CD4-positive, alpha-beta T cell treated with Interleukin-21 for 1 hour (primary cell): ENCODE measurements at regions not wholly inside any gene's neighbourhood (a gene's known extent, or its start where the extent isn't known, plus 50 kb on each side); places are given as distances from the start of the nearest gene placed in this dataset.
"Not testable (repeated sequence)": the region's sequence is repeated elsewhere in the genome, so short reads cannot be mapped to it uniquely, and the experiment has no call there.

Source experiments
- DNase-seq: peaks from one replicate; pipeline ENCODE4 v3.0.0-alpha.2; 2020

DNA sequence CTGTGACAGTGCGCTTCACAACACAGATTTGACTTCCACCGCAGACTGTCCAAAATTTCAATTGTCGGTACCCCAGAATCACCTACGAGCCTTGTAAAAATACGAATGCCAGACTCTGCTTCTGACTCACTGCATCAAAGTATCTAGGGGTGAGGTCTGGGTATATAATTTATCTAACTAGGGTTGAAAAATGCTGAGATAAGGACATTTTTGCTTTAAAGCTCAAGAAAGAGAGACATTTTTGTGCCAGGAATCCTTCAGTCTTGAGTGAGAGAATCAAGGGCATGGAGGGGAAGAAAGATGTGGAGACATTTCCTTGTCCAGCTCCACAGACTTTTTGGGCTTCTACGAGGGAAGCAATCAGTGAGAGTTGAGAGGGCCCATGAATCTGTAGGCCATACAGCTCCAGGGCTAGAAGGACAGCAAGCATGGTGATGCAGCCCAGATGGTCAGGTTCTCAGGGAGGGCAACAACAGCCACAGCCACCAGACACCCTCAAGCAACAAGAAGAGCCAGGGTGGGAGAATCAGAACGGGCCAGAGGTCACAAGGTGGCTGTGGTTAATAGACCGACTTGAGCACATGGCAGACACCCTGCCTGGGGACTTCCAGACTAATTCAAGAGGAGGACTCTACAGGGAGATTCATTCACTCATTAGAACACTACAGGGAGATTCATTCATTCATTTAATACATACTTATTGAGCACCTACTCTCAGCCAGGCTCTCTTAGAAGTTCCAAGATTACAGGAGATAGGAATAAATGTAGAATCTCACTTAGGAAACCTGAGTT, 211.1 kb upstream of the PRDM1 start:
- DNase-seq: no peak

DNA sequence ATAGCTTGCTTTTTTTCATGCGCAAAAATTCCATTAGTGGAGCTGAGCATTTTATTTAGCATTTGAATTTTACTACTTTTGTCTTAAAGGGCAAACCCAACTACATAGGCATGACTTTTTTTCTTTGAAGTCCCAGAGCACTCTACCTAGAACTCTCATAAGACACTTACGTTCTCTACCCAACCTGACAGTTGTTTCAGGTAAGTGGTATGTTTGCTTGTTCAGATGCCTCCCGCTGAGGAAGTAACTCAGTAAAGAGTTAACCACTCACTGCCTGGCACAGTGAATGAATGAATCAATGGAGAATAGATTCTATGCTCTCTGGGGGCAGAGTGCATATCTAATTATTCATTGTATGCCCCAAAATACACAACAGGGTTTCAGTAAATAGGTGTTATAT, 212.3 kb upstream of the PRDM1 start:
- no peak for DNase-seq

DNA sequence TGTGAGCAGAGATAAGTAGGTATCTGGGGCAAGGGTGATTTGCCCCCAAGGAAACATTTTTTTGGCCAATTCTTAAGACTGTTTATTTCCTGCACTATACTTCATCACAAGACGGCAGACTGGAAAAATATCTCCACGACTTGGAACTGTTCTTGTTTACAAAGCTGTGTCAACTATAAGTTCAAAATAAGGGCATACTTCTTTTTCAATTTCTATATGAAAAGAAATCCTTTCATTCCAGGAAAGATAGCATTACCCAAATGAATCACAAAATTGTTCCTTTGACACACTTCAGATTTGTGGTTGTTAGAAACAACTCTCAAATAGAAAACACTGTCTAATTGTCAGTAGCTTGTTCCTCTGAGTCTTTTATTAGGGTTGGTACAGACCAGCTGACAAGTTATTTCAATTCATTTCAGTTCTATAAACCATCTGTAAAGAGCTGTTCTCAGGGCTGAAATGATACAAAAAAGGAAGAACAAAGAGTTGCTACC, 212.9 kb upstream of the PRDM1 start:
- DNase-seq: no peak

DNA sequence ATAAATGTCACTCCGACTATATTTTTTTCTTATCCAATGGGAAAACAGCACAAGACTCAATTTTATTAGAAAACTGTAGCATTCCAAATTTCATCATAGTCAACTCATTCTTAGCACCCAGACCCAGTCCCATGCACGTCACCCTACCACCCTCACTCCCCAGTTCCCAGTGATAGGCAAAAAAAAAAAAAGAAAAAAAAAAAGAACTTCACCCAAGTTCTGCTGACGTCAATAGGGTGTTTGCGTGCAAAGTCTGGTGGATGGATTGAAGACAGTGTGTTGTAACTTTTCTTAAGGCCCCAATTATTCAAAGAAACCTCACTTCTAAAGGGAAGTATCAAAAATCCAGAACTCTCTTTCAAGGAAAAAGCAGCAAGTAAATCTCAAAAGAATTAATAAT, 213.9 kb upstream of the PRDM1 start:
- DNase-seq: no peak

DNA sequence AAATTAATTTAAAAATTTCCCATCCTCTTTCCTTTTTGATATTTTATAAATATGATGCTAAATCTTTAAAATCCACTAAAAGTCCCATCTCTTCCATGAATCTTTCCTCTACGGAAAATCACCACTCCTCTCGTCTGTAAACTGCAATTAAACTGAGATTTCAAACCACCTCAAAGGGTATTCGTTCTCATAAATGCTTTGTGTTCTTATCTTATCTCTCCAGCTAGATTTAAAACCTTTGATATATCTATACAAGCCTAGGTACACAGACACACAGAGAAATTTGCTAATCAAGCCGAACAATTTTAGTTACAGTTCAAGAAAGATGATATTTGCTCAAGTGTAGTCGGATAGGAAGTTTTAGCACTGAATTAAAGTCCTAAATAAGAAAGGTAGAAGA, 214.6 kb upstream of the PRDM1 start:
- DNase-seq: no peak

DNA sequence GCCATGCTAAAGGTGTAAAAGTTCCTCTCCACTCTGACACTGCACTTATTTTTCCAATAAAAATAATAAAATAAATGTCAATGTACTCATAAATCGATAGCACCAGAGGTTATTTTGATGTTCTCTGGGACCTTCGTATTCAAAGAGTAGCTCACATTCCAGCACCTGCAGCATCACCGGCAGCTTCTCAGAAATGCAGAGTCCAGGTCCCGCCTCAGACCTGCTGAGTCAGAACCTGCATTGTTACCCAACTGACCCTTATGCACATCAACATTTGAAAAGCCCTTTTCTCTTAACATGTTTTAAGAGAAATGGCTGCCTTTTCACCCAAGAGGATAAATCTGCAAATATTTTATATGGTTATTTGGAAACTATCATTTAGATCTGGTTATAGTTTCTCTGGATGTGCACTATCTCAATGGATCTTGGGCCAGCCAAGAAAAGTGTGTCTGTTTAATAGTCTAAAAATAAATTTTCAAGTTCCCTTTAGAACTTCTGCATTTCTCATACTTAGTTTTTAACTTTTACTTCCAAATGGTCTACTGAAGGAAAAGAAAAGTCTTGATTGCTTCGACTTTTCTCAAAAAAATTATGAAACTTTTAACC, 216.2 kb upstream of the PRDM1 start:
- no peak for DNase-seq

DNA sequence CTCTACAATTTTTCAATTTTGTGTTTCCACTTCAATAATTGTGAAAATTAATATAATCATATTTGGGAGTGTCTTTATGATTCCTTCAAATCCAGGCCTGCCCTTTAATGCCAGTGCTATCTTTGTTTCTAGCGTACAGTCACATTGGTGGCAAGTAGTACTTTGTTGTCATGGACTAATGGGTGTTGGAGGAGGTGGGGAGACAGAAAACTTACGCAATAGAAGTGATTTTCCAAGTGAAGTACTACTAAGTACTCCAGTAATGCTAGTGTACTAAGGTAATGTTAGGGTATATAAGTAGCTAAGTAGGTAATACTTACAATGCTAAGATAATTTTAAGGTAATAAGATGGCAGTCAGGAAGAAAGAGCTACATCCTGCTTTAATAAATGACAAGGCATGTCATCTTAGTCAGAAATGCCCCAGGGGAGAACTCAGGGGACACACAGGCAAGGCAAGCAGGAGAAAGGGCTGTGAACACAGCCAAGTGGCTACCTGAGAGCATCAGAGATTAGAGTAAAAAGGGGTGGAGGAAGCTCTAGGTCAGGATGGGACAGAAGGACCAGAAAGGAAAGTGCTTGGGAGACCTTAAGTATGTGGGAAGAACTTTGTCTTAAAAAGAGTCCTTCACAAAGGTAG, 217.2 kb upstream of the PRDM1 start:
- DNase-seq: no peak

DNA sequence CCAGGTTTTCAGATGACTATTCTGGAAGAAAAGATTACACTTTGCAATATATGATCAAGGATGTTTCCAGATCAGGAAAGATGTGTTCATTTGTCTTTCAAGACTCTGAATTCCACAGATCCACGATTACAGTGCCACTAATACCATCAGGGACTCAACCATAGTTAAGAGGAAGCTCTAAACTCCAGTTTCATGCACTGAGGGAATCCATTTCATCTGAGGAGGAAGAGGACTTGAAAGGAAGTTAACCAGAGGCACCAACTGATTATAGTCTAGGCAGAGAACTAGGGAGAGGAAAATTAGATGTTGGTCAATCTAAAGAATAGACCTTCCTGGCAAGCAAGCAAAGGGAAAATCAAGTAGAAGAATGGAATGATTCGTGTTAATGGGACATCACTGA, 218.3 kb upstream of the PRDM1 start:
- no peak for DNase-seq

DNA sequence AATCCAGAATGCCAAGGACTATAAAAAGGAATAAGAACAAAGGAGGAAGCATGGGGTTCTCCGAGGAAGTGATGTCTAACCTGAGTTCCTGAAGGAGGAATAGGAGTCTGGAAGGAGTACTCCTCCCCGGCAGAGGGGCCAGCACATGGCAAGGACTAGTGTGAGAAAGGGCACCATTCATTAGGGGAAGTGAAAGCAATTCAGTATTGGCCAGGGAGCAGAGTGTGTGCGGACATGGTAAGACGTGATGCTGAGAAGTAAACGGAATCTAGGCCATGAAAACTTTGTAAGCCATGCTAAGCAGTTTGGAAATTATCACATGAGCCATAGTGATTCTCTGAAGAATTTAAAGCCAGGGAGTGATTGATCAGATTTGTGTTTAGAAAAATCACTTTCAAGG, 218.9 kb upstream of the PRDM1 start:
- DNase-seq: no peak

DNA sequence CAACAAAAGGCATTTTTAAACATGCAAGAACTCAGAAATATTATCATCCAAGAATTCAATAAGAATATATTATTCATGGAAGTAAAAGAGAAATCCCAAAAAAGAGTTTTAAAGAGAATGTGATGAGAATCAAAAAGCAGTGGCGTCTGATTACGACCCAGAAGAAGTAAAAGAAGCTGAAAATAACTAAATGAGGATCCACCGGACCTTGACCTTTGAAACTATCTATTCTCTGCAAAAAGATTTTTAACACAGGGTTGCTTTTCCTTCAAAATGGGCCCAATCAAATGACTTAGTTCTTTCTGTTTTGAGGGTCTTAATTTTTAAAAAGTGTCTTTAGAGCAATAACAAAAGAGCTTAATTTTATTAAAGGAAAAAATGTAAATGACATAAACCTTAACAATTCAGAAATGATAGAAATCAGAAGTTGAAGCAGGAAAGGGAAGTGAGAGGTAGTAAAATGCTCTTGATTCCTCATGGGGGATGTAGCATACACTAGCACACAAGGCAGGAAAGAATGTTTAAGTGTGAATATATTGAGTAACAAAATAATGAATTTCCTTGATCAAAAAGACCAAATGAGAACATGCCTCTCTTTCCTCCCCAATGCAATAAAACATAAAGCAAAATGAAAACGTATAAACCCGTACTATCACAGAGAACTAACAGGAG, 223.1 kb upstream of the PRDM1 start:
- no peak for DNase-seq

DNA sequence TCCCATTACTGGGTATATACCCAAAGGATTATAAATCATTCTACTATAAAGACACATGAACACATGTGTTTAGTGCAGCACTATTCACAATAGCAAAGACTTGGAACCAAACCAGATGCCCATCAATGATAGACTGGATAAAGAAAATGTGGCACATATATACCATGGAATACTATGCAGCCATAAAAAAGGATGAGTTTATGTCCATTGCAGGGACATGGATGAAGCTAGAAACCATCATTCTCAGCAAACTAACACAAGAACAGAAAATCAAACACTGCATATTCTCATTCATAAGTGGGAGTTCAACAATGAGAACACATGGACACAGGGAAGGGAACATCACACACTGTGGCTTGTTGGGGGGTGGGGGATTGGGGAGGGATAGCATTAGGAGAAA, 225.2 kb upstream of the PRDM1 start:
- DNase-seq: not testable (repeated sequence)

DNA sequence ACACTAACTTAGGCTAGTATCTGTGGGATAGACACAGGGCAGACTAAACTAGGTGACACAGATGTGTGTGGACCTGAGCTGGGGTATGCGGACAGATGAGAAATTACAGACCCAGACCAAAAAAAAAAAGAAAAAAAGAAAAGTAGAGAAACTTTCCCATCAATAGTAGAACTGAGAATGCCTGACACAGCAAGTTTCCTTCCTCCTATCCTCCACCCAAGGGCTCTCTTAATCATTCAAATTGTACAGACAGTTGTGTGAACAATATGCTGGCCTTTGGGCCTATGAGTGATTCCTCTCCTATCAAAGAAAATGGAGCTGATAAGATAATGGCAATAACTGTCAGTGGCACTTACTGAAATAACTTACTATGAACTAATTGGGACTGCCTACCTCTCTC, 226.7 kb upstream of the PRDM1 start:
- DNase-seq: no peak

DNA sequence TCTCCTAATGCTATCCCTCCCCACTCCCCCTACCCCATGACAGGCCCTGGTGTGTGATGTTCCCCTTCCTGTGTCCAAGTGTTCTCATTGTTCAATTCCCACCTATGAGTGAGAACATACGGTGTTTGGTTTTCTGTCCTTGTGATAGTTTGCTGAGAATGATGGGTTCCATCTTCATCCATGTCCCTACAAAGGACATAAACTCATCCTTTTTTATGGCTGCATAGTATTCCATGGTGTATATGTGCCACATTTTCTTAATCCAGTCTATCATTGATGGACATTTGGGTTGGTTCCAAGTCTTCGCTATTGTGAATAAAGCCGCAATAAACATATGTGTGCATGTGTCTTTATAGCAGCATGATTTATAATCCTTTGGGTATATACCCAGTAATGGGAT, 227.5 kb upstream of the PRDM1 start:
- DNase-seq: not testable (repeated sequence)

DNA sequence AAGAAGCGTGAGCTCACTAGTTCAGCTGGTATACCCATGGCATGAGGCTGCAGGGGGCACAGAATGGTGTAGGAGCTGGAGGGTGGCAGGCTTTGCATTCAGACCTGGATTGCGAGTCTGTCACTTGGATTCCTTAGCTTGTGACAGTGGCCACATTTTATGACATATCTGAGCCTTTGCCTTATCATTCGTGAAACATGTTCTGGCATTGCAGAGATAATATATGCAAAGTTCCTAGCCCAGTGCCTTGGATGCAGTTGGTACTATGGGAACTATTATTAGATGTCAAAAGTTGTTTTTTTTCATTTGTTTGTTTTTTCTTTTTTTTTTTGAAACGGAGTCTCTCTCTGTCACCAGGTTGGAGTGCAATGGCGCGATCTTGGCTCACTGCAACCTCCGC, 230.7 kb upstream of the PRDM1 start:
- no peak for DNase-seq

DNA sequence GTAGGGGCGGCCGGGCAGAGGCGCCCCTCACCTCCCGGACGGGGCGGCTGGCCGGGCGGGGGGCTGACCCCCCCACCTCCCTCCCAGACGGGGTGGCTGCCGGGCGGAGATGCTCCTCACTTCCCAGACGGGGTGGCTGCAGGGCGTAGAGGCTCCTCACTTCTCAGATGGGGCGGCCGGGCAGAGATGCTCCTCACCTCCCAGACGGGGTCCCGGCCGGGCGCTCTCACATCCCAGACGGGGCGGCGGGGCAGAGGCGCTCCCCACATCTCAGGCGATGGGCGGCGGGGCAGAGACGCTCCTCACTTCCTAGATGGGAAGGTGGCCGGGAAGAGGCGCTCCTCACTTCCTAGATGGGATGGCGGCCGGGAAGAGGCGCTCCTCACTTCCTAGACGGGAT, 232.2 kb upstream of the PRDM1 start:
- not testable (repeated sequence) for DNase-seq

DNA sequence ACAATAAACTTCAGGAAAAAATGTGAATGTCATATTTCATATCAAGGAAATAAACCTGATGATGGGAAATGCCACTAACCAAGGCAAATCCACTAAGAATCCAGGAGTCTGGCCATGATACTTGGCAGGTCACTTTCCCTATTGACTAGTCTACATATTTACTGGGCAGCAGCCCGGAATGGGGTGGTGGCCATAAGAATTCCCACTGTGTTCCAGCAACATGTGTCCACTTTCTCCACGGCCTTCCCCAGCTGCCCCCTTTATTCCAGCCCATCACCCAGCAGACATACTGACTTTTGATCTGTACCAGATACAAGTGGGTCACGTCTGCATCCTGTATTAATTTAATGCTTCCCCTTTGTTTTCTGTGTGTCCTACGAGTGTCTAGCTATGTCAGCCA, 234.5 kb upstream of the PRDM1 start:
- no peak for DNase-seq

DNA sequence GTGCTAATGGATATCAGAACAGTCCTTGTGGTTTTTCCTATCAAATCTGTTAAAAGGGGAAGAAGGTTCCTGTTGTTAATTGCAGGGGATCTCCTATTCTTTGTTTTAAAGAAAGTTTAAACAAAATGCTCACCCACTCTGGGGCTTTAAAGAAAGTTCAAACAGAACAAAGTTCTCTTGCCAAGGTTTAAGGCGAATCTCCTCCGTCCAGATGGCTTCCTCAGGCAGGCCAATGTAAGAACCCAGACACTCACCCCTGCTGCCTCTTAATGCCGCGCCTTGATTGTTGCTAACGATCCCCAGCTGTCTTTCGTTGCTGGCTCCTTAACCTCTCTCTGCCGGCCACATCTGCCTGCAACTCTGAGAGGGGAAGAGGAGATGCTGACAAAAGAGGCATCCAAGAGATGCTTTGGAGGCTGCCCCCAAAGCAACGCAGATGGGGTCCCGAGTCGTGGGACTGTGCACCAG, 235.0 kb upstream of the PRDM1 start:
- DNase-seq: no peak

DNA sequence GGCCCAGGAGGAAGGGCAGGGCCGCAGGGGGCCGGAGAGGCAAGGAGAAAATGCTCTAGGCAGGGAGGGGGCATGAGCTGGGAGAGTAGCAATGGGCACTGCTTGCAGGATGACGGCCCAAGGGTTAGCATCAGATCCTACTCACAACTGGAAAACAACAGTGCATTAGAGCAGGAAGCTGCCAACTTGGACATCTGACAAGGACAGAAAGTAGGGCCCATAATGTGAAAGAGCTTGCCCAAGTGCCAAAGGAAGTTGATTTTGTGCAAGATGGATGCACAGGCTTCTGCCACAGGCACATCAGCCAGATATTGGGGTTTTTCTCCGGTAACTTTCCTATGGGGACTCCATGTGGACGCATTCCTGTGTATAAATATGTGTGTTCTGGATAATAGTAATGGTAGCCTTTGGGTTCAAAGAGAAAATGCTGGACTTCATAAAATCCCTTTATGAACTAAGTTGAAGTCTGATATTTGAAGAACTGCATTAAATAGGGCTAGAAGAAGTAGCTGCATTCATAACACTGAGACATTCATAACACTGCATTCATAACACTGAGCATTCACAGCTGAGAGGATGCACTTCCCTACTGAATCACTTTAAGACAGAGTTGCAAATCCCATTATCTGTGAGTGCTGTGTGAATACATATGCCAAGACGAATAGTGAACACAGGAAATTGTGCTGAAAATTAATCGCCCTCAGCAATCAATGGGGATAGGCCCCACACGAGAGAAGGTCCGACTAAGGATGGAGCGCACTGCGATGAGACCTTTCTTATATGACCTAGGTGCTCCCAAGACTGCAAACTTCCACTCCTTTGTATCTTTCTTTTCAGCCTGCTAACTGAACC, 235.6 kb upstream of the PRDM1 start:
- DNase-seq: no peak

DNA sequence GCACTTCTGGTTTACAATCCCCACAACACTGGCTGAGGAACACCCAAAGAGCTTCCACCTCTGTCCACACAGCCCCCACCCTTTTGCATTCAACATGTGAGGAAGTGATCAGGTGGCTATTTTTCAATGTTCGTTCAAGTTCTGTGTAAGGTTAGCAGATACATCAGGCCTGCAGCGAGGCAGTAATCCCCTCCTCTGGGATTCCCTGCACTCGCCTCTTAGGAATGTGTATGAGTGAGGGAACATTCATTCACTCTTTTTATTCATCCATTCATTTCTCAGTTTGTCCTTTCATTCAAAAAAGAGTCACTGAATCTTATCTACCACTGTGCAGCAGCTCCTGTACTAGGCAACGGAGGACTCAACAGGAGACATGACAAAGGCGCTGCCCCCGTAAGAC, 236.4 kb upstream of the PRDM1 start:
- DNase-seq: no peak

DNA sequence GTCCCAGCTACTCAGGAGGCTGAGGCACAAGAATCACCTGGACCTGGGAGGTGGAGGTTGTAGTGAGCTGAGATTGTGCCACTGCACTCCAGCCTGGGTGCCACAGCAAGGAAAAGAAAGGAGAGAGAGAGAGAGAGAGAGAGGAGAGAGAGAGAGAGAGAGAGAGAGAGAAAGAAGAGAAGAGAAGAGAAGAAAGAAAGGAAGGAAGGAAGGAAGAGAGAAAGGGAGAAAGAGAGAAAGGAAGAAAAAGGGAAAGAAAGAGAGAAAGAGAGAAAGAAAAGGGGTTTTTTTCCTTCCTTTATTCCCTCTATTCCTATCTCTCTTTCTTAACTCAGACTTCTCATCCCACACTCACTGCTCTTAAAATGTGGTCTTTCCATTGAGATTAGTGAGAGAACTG, 238.7 kb upstream of the PRDM1 start:
- no peak for DNase-seq

DNA sequence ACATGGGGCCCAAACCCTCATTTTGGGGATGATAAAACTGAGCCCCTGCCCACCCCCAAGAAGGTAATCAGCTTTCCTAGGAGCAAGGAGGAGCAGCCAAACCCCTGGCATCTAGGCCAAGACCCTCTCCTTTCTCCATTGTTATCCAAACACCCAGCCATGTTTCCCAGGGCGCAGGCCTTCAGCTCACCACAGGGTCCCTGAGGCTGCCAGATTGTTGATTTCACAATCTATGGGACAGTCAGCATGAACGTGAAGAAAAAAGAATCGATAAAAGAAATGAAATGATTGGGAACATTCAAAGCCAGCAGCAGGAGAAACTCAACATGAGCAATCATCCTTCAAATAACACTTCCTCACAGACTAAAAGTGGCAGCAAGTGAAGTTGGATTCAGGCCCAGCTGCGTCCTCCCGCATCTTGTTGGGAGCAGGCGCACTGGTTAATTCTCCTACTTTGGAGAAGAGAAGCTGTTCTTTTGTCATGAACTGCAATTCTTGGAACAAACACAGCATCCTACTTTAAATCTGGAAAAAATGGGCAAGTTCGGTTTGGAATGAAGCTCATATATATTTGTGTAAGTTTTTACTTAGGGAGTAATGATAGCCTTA, 241.8 kb upstream of the PRDM1 start:
- no peak for DNase-seq

DNA sequence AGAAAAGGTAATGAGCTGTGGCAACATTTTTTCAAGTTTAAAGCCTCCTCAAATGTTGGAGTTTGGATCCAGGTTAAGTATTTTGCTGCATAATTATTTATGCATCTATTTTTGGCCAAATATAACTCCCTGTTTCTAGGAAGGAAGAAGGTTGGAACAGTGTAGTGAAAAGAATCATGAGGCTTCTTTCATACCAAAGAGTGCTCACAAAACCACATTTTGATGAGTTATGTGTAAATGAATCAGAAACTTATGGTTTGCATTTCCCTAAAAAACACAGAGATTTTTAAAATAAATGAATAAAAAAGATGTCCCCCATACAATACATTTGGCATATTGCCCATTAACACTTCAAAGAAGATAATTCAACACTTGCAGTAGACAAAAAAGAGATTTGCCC, 246.9 kb upstream of the PRDM1 start:
- DNase-seq: no peak
